PC-3 (cell line): ENCODE measurements at regions not wholly inside any gene's neighbourhood (a gene's known extent, or its start where the extent isn't known, plus 50 kb on each side); places are given as distances from the start of the nearest gene placed in this dataset.

Source experiments
- EZH2 ChIP-seq: fragments of 300-600 bp; sonication (generic); IDR thresholded peaks from one replicate; pipeline ENCODE4 v1.6.1; 2017; ENCODE audit warnings: antibody characterized with exemption, mild to moderate bottlenecking, low read length; ENCODE audit not compliant: unreplicated experiment
- EZH2phosphoT487 ChIP-seq: fragments of 300-600 bp; sonication (generic); IDR thresholded peaks from 2 replicates; pipeline ENCODE4 v1.6.1; 2018; ENCODE audit warnings: mild to moderate bottlenecking, antibody characterized with exemption, low read length, borderline replicate concordance
- TF ChIP-seq, protein P1 (sequence below): fragments of 300-600 bp; sonication (generic); conservative IDR thresholded peaks from 2 replicates; pipeline ENCODE4 v1.5.1; 2017; ENCODE audit warnings: antibody characterized with exemption, low read depth, mild to moderate bottlenecking, low read length

DNA sequence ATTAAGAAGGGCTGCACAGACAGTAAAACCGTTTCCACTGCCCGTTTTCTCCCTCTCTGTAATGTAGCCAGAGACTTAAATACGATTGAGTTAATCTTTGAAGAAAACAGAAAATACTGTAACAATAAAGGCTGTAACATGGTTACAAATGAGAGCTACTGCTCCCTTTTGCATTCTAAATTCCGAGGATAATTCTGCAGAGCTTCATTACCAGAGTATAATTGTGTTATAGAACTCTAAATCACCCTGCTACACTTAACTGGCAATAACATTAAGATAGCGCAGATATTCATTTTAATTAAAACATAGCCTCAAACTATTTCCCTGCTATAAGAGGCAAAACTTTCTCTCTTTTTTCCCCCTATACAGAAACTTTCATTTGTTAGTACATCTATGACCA is 283.7 kb upstream of the BRINP1 start:
- TF ChIP-seq, protein P1, sequence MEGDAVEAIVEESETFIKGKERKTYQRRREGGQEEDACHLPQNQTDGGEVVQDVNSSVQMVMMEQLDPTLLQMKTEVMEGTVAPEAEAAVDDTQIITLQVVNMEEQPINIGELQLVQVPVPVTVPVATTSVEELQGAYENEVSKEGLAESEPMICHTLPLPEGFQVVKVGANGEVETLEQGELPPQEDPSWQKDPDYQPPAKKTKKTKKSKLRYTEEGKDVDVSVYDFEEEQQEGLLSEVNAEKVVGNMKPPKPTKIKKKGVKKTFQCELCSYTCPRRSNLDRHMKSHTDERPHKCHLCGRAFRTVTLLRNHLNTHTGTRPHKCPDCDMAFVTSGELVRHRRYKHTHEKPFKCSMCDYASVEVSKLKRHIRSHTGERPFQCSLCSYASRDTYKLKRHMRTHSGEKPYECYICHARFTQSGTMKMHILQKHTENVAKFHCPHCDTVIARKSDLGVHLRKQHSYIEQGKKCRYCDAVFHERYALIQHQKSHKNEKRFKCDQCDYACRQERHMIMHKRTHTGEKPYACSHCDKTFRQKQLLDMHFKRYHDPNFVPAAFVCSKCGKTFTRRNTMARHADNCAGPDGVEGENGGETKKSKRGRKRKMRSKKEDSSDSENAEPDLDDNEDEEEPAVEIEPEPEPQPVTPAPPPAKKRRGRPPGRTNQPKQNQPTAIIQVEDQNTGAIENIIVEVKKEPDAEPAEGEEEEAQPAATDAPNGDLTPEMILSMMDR, result no peak
- no peak for TF ChIP-seq EZH2
- TF ChIP-seq EZH2phosphoT487, result no peak
